Thyroid gland (tissue), 4 donors: ENCODE measurements at regions not wholly inside any gene's neighbourhood (a gene's known extent, or its start where the extent isn't known, plus 50 kb on each side); places are given as distances from the start of the nearest gene placed in this dataset.

Experiments used
- POLR2A ChIP-seq, 2 donors: fragments of 450-650 bp; IDR thresholded peaks; one replicate each; pipeline ENCODE4 v1.6.1; 2017; ENCODE audit warnings: antibody characterized with exemption in 2 of 2, mild to moderate bottlenecking in 2 of 2, moderate library complexity in 1 of 2
- TF ChIP-seq, protein P1 (sequence below), 6 experiments: fragments of 200-600 bp in 3 of 6; fragments of 450-650 bp in 3 of 6; sonication (generic) in 3 of 6; IDR thresholded peaks; one replicate each; pipeline ENCODE4 v1.5.1; 2016 to 2019; ENCODE audit warnings: antibody characterized with exemption in 6 of 6, mild to moderate bottlenecking in 2 of 6, inconsistent platforms in 1 of 6, moderate library complexity in 1 of 6

- TF ChIP-seq POLR2A (IDR thresholded peaks at IDR 0.05) = no peak
- TF ChIP-seq, protein P1, sequence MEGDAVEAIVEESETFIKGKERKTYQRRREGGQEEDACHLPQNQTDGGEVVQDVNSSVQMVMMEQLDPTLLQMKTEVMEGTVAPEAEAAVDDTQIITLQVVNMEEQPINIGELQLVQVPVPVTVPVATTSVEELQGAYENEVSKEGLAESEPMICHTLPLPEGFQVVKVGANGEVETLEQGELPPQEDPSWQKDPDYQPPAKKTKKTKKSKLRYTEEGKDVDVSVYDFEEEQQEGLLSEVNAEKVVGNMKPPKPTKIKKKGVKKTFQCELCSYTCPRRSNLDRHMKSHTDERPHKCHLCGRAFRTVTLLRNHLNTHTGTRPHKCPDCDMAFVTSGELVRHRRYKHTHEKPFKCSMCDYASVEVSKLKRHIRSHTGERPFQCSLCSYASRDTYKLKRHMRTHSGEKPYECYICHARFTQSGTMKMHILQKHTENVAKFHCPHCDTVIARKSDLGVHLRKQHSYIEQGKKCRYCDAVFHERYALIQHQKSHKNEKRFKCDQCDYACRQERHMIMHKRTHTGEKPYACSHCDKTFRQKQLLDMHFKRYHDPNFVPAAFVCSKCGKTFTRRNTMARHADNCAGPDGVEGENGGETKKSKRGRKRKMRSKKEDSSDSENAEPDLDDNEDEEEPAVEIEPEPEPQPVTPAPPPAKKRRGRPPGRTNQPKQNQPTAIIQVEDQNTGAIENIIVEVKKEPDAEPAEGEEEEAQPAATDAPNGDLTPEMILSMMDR (IDR thresholded peaks at IDR 0.05) = no peak
Measured at GRCh38 chr12:25811656-25812126, 146.8 kb upstream of the RASSF8 start.
